ENCODE measurements at regions not wholly inside any gene's neighbourhood (a gene's known extent, or its start where the extent isn't known, plus 50 kb on each side); places are given as distances from the start of the nearest gene placed in this dataset.
"Not testable (repeated sequence)": the region's sequence is repeated elsewhere in the genome, so short reads cannot be mapped to it uniquely, and the experiment has no call there.

GRCh38 chr20:51938559-51939258 is 136.4 kb upstream of the SALL4 start:
- no peak for DNase-seq (ENCODE audit: low spot score)
- Mint-ChIP-seq H3K27ac (no peak overlapping the region), H3K36me3 (ENCODE audit: low read depth) (no peaks in the 10 kb centered on the region), H3K4me1 (ENCODE audit: low read depth) (no peaks in the 10 kb centered on the region), H3K9me3 (no peaks in the 10 kb centered on the region), H3K27me3 (ENCODE audit: low read depth) (no peaks in the 10 kb centered on the region), H3K4me3 (ENCODE audit: low read depth) (no peak overlapping the region)
- intact Hi-C loops (cut with micrococcal nuclease) = no loop called here

DNA sequence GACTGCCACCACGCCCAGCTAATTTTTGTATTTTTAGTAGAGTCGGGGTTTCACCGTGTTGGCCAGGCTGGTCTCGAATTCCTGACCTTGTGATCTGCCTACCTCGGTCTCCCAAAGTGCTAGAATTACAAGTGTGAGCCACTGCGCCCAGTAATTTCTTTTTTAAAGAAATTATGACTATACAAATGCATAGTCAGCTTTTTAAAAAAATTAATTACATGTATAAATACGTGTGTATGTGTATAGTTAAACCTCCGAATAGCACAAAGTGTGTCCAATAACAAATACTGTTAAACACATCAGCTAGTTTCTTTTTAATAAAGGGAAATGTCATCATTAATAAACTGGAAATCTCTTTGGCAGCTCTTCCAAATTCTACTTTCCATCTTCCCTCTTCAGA is 135.5 kb upstream of the SALL4 start:
- Mint-ChIP-seq H3K27me3 (ENCODE audit: low read depth) (no peaks in the 10 kb centered on the region), H3K4me3 (ENCODE audit: low read depth) (no peak overlapping the region), H3K27ac (no peak overlapping the region), H3K36me3 (ENCODE audit: low read depth) (no peaks in the 10 kb centered on the region), H3K4me1 (ENCODE audit: low read depth) (no peaks in the 10 kb centered on the region), H3K9me3 (no peaks in the 10 kb centered on the region)
- intact Hi-C loops (cut with micrococcal nuclease) = no loop called here
- DNase-seq (ENCODE audit: low spot score) = no peak

DNA sequence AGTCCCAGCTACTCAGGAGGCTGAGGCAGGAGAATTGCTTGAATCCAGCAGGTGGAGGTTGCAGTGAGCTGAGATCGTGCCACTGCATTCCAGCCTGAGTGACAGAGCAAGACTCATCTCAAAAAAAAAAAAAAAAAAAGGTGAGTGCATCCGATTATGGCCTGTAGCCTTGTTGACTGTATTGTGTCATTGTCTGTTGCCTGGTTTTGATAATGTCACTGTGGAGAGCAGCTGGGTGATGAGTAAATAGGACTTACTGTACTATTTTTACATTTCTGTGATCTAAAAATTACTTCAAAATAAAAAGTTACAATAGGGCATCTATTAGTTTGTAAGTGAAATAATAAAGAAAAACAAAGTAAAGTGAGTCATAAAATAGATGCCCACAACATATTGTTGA is 134.1 kb upstream of the SALL4 start:
- DNase-seq (ENCODE audit: low spot score) = no peak
- no peaks in the 10 kb centered on the region for H3K36me3 Mint-ChIP-seq (ENCODE audit: low read depth)
- H3K27me3 Mint-ChIP-seq (ENCODE audit: low read depth) = no peaks in the 10 kb centered on the region
- H3K9me3 Mint-ChIP-seq = no peaks in the 10 kb centered on the region
- H3K4me1 Mint-ChIP-seq (ENCODE audit: low read depth) = no peaks in the 10 kb centered on the region
- H3K4me3 Mint-ChIP-seq (ENCODE audit: low read depth) = no peak overlapping the region
- no peak overlapping the region for H3K27ac Mint-ChIP-seq
- intact Hi-C loops (cut with micrococcal nuclease) = no loop called here

DNA sequence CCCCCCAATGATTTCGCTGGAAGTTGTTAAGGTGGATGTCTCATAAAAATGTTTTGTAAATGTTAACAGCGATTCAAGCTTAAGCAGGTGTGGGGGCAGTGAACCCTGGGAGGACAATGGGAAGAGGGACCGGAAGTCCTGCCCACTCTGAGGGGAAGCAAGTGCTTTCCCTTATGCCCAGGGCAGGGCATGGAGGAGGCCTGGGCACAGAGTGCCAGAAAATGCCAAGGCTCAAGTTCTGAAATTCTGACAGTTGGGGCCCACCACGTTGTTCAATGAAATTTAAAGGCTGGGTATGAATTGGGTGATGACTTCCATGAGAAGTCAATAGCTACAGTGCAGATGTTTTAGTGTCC is 132.7 kb upstream of the SALL4 start:
- no peak overlapping the region for H3K4me3 Mint-ChIP-seq (ENCODE audit: low read depth)

DNA sequence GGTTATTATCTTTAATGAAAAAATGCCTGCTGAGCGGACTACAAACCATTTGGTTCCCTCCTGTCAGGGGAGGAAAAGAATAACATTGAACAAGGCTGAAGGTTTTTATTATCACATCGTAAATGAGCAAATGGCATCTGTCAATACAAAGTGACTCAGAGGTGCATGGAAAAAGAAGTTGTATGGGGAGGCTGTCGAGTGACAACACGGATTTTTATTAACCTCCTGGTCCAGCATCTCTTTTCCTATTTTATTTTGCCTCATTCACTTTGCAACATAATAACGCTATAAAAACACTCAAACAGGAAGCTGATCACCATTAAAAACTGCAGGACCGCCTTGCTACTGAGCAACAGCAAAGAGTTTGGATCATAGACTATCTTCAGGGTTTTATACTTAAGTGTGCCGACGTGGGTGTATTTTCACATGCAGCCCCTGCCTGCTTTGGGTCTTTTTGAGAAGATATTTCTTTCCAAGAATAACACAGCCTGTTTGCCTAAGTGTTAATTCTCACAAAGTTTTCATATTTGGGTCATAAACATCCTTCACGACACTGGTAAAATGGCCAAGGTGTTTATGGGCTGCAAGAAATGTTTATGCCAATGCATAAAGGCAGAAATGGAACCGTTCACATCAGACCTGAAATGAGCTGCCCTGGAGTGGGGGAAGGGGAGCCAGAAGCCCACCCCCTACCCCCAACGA is 132.1 kb upstream of the SALL4 start:
- H3K27me3 Mint-ChIP-seq (ENCODE audit: low read depth) = no peaks in the 10 kb centered on the region
- no peaks in the 10 kb centered on the region for H3K9me3 Mint-ChIP-seq

More for the DNA sequence above, 132.7 kb upstream of the SALL4 start:
- Mint-ChIP-seq H3K9me3 (no peaks in the 10 kb centered on the region), H3K4me1 (ENCODE audit: low read depth) (no peaks in the 10 kb centered on the region), H3K36me3 (ENCODE audit: low read depth) (no peaks in the 10 kb centered on the region), H3K27ac (no peak overlapping the region), H3K27me3 (ENCODE audit: low read depth) (no peaks in the 10 kb centered on the region)
- DNase-seq (ENCODE audit: low spot score) = no peak
- intact Hi-C loops (cut with micrococcal nuclease) = no loop called here

GRCh38 chr20:51931371-51931781 is 129.1 kb upstream of the SALL4 start:
- Mint-ChIP-seq H3K9me3 (no peaks in the 10 kb centered on the region), H3K4me1 (ENCODE audit: low read depth) (no peaks in the 10 kb centered on the region), H3K27me3 (ENCODE audit: low read depth) (no peaks in the 10 kb centered on the region), H3K4me3 (ENCODE audit: low read depth) (no peak overlapping the region), H3K36me3 (ENCODE audit: low read depth) (no peaks in the 10 kb centered on the region), H3K27ac (no peak overlapping the region)
- no peak for DNase-seq (ENCODE audit: low spot score)
- intact Hi-C loops (cut with micrococcal nuclease) = no loop called here

More for the DNA sequence above, 132.1 kb upstream of the SALL4 start:
- Mint-ChIP-seq H3K36me3 (ENCODE audit: low read depth) (no peaks in the 10 kb centered on the region), H3K4me3 (ENCODE audit: low read depth) (no peak overlapping the region), H3K4me1 (ENCODE audit: low read depth) (no peaks in the 10 kb centered on the region), H3K27ac (no peak overlapping the region)
- DNase-seq (ENCODE audit: low spot score) = no peak
- intact Hi-C loops (cut with micrococcal nuclease) = no loop called here

GRCh38 chr20:51930775-51931174 is 128.5 kb upstream of the SALL4 start:
- Mint-ChIP-seq H3K27ac (no peak overlapping the region), H3K9me3 (no peaks in the 10 kb centered on the region), H3K4me3 (ENCODE audit: low read depth) (no peak overlapping the region), H3K36me3 (ENCODE audit: low read depth) (no peaks in the 10 kb centered on the region), H3K4me1 (ENCODE audit: low read depth) (no peaks in the 10 kb centered on the region), H3K27me3 (ENCODE audit: low read depth) (no peaks in the 10 kb centered on the region)
- no peak for DNase-seq (ENCODE audit: low spot score)
- intact Hi-C loops (cut with micrococcal nuclease) = no loop called here

DNA sequence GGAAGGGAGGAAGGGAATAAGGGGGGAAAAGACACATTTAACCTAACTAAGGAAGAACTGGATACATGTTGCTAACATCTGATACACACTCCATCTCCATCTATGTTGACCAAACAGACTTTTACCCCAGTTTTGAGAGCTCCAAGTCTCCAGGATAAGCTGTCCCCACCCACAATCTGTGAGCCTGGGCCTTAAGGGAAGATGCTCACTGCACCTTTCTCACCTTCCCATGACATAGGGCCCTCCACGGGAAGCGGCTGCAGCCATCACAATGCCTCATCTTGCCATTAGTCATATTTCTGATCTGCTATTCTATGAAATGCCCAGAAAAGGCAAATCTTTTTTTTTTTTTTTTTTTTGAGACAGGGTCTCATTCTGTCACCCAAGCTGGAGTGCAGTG is 126.6 kb upstream of the SALL4 start:
- no peak for DNase-seq (ENCODE audit: low spot score)
- H3K27ac Mint-ChIP-seq = no peak overlapping the region
- H3K27me3 Mint-ChIP-seq (ENCODE audit: low read depth) = no peaks in the 10 kb centered on the region
- H3K4me1 Mint-ChIP-seq (ENCODE audit: low read depth) = no peaks in the 10 kb centered on the region
- intact Hi-C loops (cut with micrococcal nuclease) = no loop called here
- H3K4me3 Mint-ChIP-seq (ENCODE audit: low read depth) = no peak overlapping the region
- H3K9me3 Mint-ChIP-seq = no peaks in the 10 kb centered on the region
- H3K36me3 Mint-ChIP-seq (ENCODE audit: low read depth) = no peaks in the 10 kb centered on the region

DNA sequence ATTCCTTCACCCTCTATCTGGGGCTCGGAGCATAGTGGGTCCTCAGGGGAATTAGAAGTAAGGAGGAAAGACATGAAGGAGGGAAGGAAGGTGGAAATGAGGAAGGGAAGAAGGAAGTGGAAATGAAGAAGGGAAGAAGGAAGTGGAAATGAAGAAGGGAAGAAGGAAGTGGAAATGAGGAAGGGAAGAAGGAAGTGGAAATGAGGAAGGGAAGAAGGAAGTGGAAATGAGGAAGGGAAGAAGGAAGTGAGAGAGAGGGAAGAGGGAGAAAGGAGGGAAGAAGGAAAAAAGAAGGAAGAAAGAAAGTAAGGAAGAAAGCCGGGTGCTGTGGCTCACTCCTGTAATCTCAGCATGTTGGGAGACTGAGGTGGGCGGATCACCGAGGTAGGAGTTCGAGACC is 125.6 kb upstream of the SALL4 start:
- H3K4me1 Mint-ChIP-seq (ENCODE audit: low read depth); H3K36me3 Mint-ChIP-seq (ENCODE audit: low read depth); intact Hi-C loops (cut with micrococcal nuclease); H3K27me3 Mint-ChIP-seq (ENCODE audit: low read depth); DNase-seq (ENCODE audit: low spot score); H3K27ac Mint-ChIP-seq; H3K9me3 Mint-ChIP-seq; H3K4me3 Mint-ChIP-seq (ENCODE audit: low read depth): not testable (repeated sequence)

GRCh38 chr20:51926670-51927305 is 124.5 kb upstream of the SALL4 start:
- no peak for DNase-seq (ENCODE audit: low spot score)
- H3K27ac Mint-ChIP-seq = no peak overlapping the region
- no peaks in the 10 kb centered on the region for H3K4me1 Mint-ChIP-seq (ENCODE audit: low read depth)
- H3K9me3 Mint-ChIP-seq = no peaks in the 10 kb centered on the region
- H3K27me3 Mint-ChIP-seq (ENCODE audit: low read depth) = no peaks in the 10 kb centered on the region
- no peak overlapping the region for H3K4me3 Mint-ChIP-seq (ENCODE audit: low read depth)
- H3K36me3 Mint-ChIP-seq (ENCODE audit: low read depth) = no peaks in the 10 kb centered on the region
- intact Hi-C loops (cut with micrococcal nuclease) = no loop called here

GRCh38 chr20:51924509-51924908 is 122.2 kb upstream of the SALL4 start:
- Mint-ChIP-seq H3K36me3 (ENCODE audit: low read depth) (no peaks in the 10 kb centered on the region), H3K27ac (no peak overlapping the region), H3K4me1 (ENCODE audit: low read depth) (no peaks in the 10 kb centered on the region), H3K27me3 (ENCODE audit: low read depth) (no peaks in the 10 kb centered on the region), H3K9me3 (no peaks in the 10 kb centered on the region), H3K4me3 (ENCODE audit: low read depth) (no peak overlapping the region)
- no peak for DNase-seq (ENCODE audit: low spot score)
- intact Hi-C loops (cut with micrococcal nuclease) = no loop called here

GRCh38 chr20:51923633-51924032 is 121.3 kb upstream of the SALL4 start:
- no peaks in the 10 kb centered on the region for H3K36me3 Mint-ChIP-seq (ENCODE audit: low read depth)
- intact Hi-C loops (cut with micrococcal nuclease) = no loop called here
- DNase-seq (ENCODE audit: low spot score) = no peak
- no peak overlapping the region for H3K27ac Mint-ChIP-seq
- H3K4me3 Mint-ChIP-seq (ENCODE audit: low read depth) = no peak overlapping the region
- no peaks in the 10 kb centered on the region for H3K9me3 Mint-ChIP-seq
- H3K4me1 Mint-ChIP-seq (ENCODE audit: low read depth) = no peaks in the 10 kb centered on the region
- H3K27me3 Mint-ChIP-seq (ENCODE audit: low read depth) = no peaks in the 10 kb centered on the region

DNA sequence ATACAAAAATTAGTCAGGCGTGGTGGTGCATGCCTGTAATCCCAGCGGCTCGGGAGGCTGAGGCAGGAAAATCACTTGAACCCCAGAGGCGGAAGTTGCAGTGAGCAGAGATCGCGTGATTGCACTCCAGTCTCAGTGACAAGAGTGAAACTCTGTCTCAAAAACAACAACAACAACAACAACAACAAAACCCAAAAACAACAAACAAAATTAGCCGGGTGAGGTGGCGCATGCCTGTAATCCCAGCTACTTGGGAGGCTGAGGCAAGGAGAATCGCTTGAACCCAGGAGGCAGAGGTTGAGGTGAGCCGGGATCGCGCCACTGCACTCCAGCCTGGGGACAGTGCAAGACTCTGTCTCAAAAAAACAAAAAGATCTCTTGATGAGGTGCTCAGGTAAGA is 120.5 kb upstream of the SALL4 start:
- H3K36me3 Mint-ChIP-seq (ENCODE audit: low read depth); H3K4me3 Mint-ChIP-seq (ENCODE audit: low read depth); DNase-seq (ENCODE audit: low spot score); H3K9me3 Mint-ChIP-seq; intact Hi-C loops (cut with micrococcal nuclease); H3K27ac Mint-ChIP-seq; H3K27me3 Mint-ChIP-seq (ENCODE audit: low read depth); H3K4me1 Mint-ChIP-seq (ENCODE audit: low read depth): not testable (repeated sequence)
